Keratinocyte (primary cell): ENCODE measurements at regions not wholly inside any gene's neighbourhood (a gene's known extent, or its start where the extent isn't known, plus 50 kb on each side); places are given as distances from the start of the nearest gene placed in this dataset.

ENCODE experiments used
- DNase-seq: peaks from one replicate; pipeline ENCODE4 v3.0.0-alpha.2; 2011; ENCODE audit warnings: low read depth, missing footprints, low spot score
- FAIRE-seq: peaks from 2 replicates; lab custom pipeline; 2011; peaks lifted over from hg19 to GRCh38; lab: Jason Lieb, UNC
- H2AFZ ChIP-seq: 2 replicates; pipeline ENCODE4 v1.6.0; 2012; ENCODE audit warnings: low read length, control low read depth, inconsistent platforms; ENCODE audit not compliant: control insufficient read depth
- H3K27ac ChIP-seq: 2 replicates; pipeline ENCODE4 v1.5.1; 2011; ENCODE audit warnings: low read length; ENCODE audit not compliant: control insufficient read depth, insufficient read depth
- H3K27me3 ChIP-seq: 3 replicates; pipeline ENCODE4 v1.6.0; 2011; ENCODE audit warnings: low read length; ENCODE audit not compliant: control insufficient read depth, insufficient read depth; ENCODE audit errors: extremely low read depth
- H3K36me3 ChIP-seq, 2 experiments: 2 replicates in 1 of 2; 3 replicates in 1 of 2; pipeline ENCODE4 v1.5.1; 2011; ENCODE audit warnings: low read length in 2 of 2, mild to moderate bottlenecking in 1 of 2; ENCODE audit not compliant: control insufficient read depth in 2 of 2, insufficient read depth in 2 of 2; ENCODE audit errors: extremely low read depth in 1 of 2
- H3K4me1 ChIP-seq: 3 replicates; pipeline ENCODE4 v1.5.1; 2011; ENCODE audit warnings: low read length; ENCODE audit not compliant: control insufficient read depth, insufficient read depth; ENCODE audit errors: extremely low read depth
- H3K4me2 ChIP-seq: 3 replicates; pipeline ENCODE4 v1.6.0; 2011; ENCODE audit warnings: low read depth, low read length; ENCODE audit not compliant: control insufficient read depth, insufficient read depth; ENCODE audit errors: extremely low read depth
- H3K4me3 ChIP-seq, 3 experiments: fragments of 200-600 bp in 1 of 3; sonication (generic) in 1 of 3; 2 replicates in 2 of 3; 3 replicates in 1 of 3; pipeline ENCODE4 v1.5.1; 2011 to 2016; ENCODE audit warnings: low read length in 3 of 3, mild to moderate bottlenecking in 3 of 3, control low read depth in 2 of 3, inconsistent platforms in 1 of 3, low read depth in 1 of 3, mixed read lengths in 1 of 3, mixed run types in 1 of 3, moderate library complexity in 1 of 3; ENCODE audit not compliant: control insufficient read depth in 2 of 3, insufficient read depth in 2 of 3; ENCODE audit errors: extremely low read depth in 1 of 3
- H3K79me2 ChIP-seq: 2 replicates; pipeline ENCODE4 v1.6.0; 2012; ENCODE audit warnings: low read length; ENCODE audit not compliant: control insufficient read depth, insufficient read depth
- H3K9ac ChIP-seq: 3 replicates; pipeline ENCODE4 v1.6.0; 2011; ENCODE audit warnings: low read length; ENCODE audit not compliant: control insufficient read depth, insufficient read depth; ENCODE audit errors: extremely low read depth
- H3K9me1 ChIP-seq: 3 replicates; pipeline ENCODE4 v1.6.0; 2011; ENCODE audit warnings: low read length; ENCODE audit not compliant: control insufficient read depth, insufficient read depth; ENCODE audit errors: extremely low read depth
- H3K9me3 ChIP-seq: 2 replicates; pipeline ENCODE4 v1.5.1; 2012; ENCODE audit warnings: low read depth, low read length; ENCODE audit not compliant: control insufficient read depth
- H4K20me1 ChIP-seq: 3 replicates; pipeline ENCODE4 v1.6.0; 2011; ENCODE audit warnings: low read length; ENCODE audit not compliant: control insufficient read depth, insufficient read depth; ENCODE audit errors: extremely low read depth
- EZH2 ChIP-seq: IDR thresholded peaks from one replicate; pipeline ENCODE4 v1.6.1; 2012; ENCODE audit warnings: inconsistent platforms, mild to moderate bottlenecking, low read length, moderate library complexity
- dilution Hi-C: fragments of 300-500 bp; cut with MboI; formaldehyde crosslinking; loops from one replicate; pipeline ENCODE4 v1.7.0; 2020; ENCODE audit warnings: low sequenced_read_pairs; ENCODE audit not compliant: extremely low pct_ligation_motif_present
- TF ChIP-seq, protein P1 (sequence below), 3 experiments: IDR thresholded peaks in 1 of 3; conservative IDR thresholded peaks in 1 of 3; optimal IDR thresholded peaks in 1 of 3; 2 replicates in 2 of 3; 3 replicates in 1 of 3; pipeline versions ENCODE3 to v1.5.1; 2011; ENCODE audit warnings: low read length in 3 of 3, mild to moderate bottlenecking in 3 of 3, moderate library complexity in 2 of 3, control low read depth in 1 of 3, inconsistent platforms in 1 of 3; ENCODE audit not compliant: insufficient read depth in 2 of 3; ENCODE audit errors: extremely low read depth in 1 of 3

GRCh38 chr13:38103851-38104250 is 234.3 kb upstream of the TRPC4 start:
- dilution Hi-C loops = no loop called here
- no peaks in the 10 kb centered on the region for H3K27me3 ChIP-seq
- no peak overlapping the region for H3K9ac ChIP-seq
- FAIRE-seq (no peak), DNase-seq (no peak)
- no peaks in the 10 kb centered on the region for H3K36me3 ChIP-seq
- no peak overlapping the region for H2AFZ ChIP-seq
- H3K4me3 ChIP-seq = no peak overlapping the region
- no peak overlapping the region for H3K27ac ChIP-seq
- no peak overlapping the region for H3K4me2 ChIP-seq
- H3K4me1 ChIP-seq = no peaks in the 10 kb centered on the region
- TF ChIP-seq EZH2 = no peak
- TF ChIP-seq, protein P1, sequence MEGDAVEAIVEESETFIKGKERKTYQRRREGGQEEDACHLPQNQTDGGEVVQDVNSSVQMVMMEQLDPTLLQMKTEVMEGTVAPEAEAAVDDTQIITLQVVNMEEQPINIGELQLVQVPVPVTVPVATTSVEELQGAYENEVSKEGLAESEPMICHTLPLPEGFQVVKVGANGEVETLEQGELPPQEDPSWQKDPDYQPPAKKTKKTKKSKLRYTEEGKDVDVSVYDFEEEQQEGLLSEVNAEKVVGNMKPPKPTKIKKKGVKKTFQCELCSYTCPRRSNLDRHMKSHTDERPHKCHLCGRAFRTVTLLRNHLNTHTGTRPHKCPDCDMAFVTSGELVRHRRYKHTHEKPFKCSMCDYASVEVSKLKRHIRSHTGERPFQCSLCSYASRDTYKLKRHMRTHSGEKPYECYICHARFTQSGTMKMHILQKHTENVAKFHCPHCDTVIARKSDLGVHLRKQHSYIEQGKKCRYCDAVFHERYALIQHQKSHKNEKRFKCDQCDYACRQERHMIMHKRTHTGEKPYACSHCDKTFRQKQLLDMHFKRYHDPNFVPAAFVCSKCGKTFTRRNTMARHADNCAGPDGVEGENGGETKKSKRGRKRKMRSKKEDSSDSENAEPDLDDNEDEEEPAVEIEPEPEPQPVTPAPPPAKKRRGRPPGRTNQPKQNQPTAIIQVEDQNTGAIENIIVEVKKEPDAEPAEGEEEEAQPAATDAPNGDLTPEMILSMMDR (optimal IDR thresholded peaks at IDR 0.05 in 1 of 3, IDR thresholded peaks at IDR 0.05 in 1 of 3, conservative IDR thresholded peaks at IDR 0.05 in 1 of 3; ENCODE audit: extremely low read depth in 1 of 3, insufficient read depth in 2 of 3, low read length in 3 of 3) = no peak
- H3K79me2 ChIP-seq = no peaks in the 10 kb centered on the region
- no peaks in the 10 kb centered on the region for H3K9me1 ChIP-seq
- H3K9me3 ChIP-seq = no peaks in the 10 kb centered on the region
- no peaks in the 10 kb centered on the region for H4K20me1 ChIP-seq

DNA sequence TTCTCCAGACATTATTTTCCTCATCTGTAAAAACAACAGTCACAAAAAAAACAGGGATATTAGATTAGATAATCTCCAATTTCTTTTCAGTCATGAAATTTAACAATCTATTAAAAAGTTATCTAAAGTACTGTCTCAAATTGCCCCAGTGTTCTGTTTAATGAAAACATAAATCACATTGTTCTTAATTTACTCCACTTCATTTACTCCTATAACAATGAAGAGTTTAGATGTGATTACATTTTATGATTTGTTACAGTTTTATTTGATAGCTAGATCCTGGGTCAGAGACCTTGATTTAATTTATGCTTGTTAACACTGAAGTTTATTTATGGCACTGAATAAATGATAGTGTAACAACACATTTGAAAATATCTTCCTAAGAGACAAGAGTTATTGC is 230.2 kb upstream of the TRPC4 start:
- TF ChIP-seq EZH2 = no peak
- TF ChIP-seq, protein P1 (optimal IDR thresholded peaks at IDR 0.05 in 1 of 3, IDR thresholded peaks at IDR 0.05 in 1 of 3, conservative IDR thresholded peaks at IDR 0.05 in 1 of 3; ENCODE audit: extremely low read depth in 1 of 3, insufficient read depth in 2 of 3, low read length in 3 of 3) = no peak
- H3K9me1 ChIP-seq = no peaks in the 10 kb centered on the region
- H3K4me3 ChIP-seq = no peak overlapping the region
- DNase-seq (no peak), FAIRE-seq (no peak)
- dilution Hi-C loops = no loop called here
- H3K79me2 ChIP-seq = no peaks in the 10 kb centered on the region
- H3K4me2 ChIP-seq = no peak overlapping the region
- no peak overlapping the region for H3K9ac ChIP-seq
- H3K27ac ChIP-seq = no peak overlapping the region
- no peaks in the 10 kb centered on the region for H3K4me1 ChIP-seq
- no peaks in the 10 kb centered on the region for H3K27me3 ChIP-seq
- no peaks in the 10 kb centered on the region for H3K36me3 ChIP-seq
- H2AFZ ChIP-seq = no peak overlapping the region
- H3K9me3 ChIP-seq = no peaks in the 10 kb centered on the region
- no peaks in the 10 kb centered on the region for H4K20me1 ChIP-seq
